ENCODE measurements at regions not wholly inside any gene's neighbourhood (a gene's known extent, or its start where the extent isn't known, plus 50 kb on each side); places are given as distances from the start of the nearest gene placed in this dataset.

DNA sequence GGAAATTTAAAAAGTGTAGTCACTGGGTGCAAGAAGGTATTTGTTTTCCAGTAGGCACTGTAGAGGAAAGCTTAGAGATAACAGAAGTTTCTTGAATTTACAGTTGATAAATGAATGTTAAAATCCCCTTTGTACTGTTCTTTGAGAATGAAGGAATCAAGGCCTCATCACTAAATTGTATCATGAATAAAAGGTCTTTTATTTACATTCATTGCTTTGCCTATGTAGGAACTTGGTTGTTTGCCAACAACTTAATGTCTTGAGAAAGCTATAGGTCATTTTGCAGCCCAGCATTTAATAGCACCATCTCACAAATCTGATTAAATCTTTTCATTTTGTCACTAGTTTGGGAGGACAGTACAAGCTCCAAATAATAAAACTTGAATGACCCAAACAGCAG lies 213.9 kb upstream of the ITGA4 start:
- DNase-seq (ENCODE audit: low read depth): no peak

DNA sequence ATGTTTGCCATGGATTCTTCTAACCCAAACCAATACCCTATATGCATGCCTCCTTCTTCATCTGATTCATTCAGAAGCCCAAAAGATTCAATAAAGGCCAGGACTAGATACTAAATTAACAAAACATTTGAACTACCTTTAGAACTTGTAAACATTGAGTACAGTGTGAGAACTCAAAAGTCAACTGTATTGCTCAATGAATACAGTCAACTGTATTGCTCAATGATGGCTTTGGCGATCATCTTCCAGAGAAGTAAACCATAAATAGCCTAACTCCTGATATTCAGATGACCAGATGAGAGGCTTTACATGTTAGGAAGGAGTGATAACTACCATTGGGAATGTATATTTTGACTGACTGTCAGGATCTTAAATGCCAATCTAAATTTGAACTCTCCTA lies 206.5 kb upstream of the ITGA4 start:
- no peak for DNase-seq (ENCODE audit: low read depth)

DNA sequence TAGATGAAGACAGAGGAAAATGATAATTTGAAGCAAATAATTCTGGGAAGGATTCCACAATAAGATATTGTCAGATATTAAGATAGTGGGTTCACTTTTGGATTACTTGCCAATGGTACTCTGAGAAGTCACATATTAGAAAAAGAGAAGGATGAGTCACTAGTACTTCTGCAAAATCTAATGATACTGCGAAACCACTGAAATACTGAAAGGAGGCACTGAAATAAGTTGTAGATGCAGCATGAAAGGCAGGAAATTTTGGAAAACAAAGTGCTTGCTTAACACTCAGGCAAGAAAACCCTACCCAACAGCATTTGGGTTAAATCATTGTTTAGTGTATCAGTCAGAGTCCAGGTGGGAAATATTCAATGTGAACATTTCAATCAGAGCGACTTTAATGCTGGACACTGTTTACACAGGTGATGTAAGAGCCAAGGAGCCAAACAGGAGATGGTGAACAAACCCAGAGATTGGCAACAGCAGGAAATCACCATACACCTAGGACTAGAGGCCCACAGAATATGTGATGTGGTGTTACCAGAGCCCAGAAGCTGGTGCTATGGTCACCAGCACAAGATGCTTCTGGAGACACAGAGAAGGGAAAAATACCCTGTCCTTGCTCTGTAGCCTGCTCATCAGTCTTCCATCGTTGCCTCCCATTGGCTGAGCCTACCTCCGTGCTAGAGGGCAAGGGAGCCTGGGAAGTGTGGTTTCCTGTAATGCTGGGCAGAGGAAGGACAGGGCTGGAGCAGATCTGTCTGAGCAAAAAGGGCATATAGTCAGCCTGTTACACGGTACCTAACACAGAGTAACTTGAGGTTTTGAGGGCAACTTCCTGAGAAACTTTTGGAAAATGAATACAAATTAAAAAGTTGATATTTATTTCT lies 204.7 kb upstream of the ITGA4 start:
- DNase-seq (ENCODE audit: low read depth): no peak

DNA sequence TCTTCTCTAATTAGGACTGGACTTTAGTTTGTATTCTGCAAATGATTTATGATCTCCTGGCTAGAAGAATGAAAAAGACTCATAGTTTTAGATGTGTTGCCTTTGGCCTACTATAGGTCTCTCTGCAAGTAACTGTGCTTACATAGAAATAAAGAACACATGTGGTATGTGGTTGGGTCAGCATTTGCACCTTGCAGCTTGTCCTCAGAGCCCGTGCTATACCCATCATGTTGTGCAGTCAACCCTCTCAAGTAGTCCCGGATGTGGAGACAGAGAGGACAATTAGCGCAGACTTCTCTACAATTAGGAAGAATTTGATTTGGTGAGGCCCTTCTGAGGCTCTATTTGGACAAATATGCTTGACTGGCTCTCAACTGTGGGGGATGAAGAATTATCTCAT lies 203.7 kb upstream of the ITGA4 start:
- DNase-seq (ENCODE audit: low read depth): no peak

DNA sequence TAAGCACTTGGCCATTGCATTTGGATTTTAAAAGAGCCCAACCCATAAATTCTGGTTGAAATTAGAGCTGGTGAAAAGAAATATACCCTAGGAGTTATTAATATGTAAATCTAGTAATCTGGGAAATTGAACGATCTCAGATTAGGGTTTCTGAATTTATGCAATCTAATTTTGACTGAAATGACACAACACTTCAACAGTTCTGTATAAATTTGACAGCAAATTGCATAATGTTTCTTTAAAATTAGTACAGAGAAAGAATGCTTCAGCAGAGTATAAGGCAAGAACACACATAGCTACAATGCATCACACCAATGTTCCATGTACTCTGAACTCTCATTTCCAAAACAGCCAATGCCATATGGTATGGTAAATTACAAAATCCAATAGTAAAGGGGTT lies 201.5 kb upstream of the ITGA4 start:
- no peak for DNase-seq (ENCODE audit: low read depth)

DNA sequence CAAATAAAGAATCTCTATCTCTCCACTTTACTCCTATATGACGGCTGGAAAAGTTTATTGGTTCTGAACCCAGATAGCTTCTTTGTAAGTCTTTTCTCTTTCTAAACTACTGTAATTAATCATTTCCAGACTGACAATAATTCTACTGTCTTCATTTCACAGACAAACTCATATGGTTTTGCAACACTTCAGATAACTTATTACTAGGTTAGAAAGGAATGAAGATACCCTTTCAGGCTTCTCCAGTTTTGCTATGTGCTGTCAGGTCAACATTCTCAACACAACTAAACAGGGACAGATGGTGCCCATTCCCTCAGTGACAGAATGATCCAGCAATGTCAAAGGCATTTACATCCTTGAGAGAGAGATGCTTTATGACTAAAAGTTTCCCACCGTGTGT lies 198.5 kb upstream of the ITGA4 start:
- no peak for DNase-seq (ENCODE audit: low read depth)

DNA sequence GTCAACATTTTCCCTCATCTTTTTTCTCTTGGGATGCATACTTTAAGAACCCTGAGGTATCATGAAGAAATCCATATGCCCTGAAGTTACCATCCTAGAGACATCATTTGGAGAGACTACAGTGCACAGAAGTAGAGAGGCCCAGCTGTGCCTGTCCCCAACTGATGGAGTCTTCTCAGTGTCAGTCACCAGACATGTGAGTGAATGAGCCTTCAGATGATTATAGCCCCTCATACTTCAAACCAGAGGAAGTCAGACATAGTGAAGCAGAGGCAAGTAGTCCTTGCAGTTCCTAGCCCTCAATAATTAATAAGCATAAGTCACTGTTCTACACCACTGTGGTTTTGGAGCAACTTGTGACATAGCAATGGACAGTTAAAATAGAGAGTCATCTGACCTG lies 194.4 kb upstream of the ITGA4 start:
- no peak for DNase-seq (ENCODE audit: low read depth)

DNA sequence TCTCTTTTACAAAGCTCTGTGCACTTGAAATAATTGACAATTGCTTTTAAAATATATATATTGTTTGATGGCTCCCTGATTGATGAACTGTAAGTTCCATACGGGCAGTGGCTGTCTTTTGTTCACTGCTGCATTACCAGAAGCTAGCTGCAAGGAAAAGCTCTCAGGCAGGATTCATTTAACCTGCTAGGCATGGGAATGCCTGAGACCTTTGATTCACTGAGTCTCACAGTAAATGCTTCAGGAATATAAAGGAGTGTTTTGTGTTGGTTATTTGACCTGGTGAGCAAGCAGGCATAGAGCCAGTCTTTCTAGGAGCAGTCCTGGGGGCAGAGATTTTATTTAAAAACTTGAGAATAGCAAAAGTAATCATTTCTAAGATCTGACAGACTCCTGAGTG lies 193.2 kb upstream of the ITGA4 start:
- no peak for DNase-seq (ENCODE audit: low read depth)

DNA sequence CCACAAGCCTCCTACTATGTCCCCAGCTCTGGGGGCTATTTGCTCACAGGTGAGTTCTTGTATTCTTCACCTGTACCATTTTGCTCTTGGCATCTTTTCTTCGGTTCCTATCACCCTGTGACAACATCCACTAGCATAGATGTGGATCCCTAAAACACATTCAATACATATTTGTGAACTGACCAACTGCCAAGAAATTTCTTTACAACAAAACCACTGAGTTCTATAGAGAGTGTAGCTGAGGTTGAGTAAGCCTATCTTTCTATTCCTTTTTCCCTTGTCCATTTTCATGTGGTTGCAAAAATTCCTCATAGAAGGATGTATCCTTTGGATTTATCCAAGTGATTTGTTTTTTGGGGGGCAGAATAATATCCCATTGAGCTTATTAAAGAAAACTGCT lies 192.7 kb upstream of the ITGA4 start:
- DNase-seq (ENCODE audit: low read depth): no peak

DNA sequence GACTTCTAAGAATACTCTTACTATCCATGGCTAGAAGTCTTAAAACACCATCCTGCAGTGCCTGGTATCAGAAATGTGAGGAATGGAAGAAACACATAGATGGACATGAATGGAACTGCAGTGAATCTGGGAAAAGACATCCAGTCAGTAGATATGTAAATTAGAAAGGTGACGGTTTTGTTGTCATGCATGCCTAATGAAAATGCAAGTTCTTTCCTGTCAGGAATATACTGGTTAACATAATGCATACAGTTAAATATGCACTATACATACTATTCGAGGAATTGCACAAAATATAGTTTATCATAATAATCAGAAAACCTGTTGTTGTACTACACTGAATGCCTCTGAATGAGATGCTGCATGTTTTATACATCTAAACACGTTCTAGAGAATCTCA lies 190.6 kb upstream of the ITGA4 start:
- no peak for DNase-seq (ENCODE audit: low read depth)

DNA sequence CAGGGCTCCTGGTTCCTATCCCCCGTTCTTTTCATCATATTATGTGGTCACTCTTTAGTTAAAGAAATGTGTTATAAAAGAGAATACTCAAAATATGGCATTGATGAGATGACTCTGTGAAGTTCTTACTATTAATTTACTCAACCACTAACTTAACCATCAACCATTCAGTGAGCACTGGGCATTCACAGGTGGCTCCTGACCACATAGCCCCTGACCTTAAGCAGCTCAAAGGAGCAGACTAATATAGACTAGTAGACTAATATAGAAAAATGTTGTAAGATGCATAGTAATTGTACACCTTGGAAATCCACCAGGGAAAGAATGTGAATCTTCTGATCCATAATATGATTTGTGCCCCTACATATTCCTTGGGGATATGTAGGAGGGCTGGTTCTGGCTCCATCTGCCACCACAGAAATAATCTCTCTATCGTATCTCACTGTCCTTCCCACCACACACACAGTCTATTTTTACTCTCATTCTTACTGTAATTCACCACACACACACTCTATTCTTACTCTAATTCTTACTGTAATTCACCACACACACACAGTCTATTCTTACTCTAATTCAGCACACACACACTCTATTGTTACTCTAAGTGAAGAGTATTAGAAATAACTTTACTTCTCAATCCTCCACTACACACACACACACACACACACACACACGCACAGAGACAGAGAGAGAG lies 188.9 kb upstream of the ITGA4 start:
- no peak for DNase-seq (ENCODE audit: low read depth)

DNA sequence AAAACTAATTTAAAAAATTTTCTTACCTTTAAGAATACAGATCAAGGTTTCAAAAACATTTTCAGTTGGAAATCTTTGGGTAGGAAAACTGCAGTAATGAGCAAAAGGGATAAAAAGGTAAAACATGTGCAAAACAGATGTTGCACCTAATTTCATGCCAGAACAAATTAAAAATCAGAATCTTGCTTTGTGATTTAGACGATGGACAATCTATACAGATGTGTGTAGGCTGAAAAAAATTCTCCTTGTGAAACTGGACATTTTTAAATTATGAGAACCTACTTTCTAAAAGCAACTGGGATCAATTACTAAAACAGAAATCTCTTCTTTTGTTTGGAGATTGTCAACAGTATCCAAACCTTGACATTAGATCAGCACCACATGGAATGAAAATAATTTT lies 183.2 kb upstream of the ITGA4 start:
- DNase-seq (ENCODE audit: low read depth): no peak

DNA sequence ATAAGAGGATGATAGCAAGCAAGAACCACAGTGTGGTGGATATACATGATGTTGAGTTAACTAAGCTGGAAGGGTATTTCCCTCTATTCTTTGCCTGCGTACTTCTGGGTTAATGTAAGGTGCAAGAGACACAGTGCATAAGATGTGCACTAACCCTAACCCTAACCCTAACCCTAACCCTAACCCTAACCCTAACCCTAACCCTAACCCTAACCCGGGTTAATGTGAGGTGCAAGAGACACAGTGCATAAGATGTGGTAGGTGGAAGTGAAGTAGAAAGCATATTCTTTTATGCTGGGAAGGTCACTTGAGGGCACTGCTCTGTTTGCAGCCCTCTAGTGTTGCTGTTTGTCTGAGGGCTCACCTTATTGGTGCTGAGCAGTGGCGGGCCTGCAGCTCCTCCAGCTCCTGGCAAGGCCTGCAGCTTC lies 181.5 kb upstream of the ITGA4 start:
- no peak for DNase-seq (ENCODE audit: low read depth)

DNA sequence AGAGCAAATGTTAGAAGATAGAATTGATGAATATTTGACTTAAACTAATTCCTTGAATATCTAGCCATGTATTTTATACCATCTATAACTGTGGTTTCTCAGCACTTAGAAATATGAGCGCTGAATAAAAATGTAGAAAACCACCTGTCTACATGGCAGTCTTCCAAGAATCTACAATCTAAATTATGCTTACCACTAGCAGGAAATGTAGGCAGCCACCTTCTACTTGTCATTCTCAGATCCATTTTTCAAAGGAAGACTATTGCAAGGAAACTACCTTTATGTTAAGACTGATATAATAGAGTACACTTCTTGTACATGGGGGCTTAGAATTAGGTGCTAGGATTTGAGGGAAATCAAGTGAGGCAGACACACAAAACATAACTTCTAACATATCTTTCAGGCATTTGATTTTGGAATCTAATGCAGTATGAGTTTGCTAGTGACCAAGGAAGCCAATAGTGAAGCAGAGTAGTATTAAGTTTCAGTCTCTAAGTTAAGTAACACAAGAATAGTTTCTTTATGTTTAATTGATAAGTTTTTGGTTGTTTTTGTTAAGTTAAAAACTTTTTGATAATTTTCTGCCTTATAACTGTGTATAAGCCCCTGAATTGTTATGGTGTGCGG lies 175.9 kb upstream of the ITGA4 start:
- no peak for DNase-seq (ENCODE audit: low read depth)

DNA sequence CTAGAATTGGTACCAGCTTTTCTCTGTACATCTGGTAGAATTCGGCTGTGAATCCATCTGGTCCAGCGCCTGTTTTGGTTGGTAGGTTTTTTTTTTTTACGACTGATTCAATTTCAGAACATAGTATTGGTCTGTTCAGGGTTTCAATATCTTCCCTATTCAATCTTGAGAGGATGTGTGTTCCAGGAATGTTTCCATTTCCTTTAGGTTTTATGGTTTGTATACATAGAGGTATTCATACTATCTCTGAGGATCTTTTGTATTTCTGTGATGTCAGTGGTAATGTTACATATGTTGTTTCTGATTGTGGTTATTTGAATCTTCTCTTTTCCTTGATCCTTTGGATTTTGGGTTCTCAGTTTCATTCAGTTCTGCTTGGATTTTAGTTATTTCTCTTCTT lies 172.1 kb upstream of the ITGA4 start:
- DNase-seq (ENCODE audit: low read depth): no peak

DNA sequence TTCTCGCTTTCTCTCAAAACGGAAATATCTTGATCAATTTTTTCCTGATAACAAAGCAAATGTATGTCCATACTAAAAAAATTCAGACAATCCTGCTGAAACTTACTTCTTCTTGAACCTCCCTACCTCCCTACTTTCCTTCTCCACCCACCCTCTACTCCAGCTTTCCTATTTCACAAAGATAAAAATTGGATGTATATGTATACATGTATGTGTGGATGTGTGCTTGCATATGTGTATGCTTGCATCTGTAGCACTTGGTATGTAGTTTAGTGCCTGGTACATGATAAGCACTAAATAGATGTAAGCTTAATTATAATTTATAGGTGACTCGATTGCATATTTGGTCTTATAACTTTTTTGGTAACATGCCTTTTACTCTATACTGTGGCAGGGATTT lies 167.5 kb upstream of the ITGA4 start:
- no peak for DNase-seq (ENCODE audit: low read depth)

DNA sequence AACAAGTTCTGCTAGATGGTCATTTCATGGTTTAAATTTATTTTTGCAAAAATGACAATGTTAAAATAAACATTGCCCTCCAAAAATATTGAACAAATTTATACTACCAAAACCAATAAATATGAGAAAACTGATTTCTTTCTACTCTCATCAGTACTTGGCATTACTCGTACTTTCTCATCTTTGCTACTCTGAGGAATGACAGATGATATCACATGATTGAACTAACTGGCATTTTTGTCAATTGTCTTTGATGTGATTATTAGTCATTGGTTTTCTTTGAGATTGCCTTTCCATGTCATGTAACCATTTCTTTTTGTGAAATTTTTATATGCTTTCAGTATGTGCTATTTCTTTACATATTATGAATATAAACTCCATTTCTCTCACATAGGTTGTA lies 167.0 kb upstream of the ITGA4 start:
- DNase-seq (ENCODE audit: low read depth): no peak

DNA sequence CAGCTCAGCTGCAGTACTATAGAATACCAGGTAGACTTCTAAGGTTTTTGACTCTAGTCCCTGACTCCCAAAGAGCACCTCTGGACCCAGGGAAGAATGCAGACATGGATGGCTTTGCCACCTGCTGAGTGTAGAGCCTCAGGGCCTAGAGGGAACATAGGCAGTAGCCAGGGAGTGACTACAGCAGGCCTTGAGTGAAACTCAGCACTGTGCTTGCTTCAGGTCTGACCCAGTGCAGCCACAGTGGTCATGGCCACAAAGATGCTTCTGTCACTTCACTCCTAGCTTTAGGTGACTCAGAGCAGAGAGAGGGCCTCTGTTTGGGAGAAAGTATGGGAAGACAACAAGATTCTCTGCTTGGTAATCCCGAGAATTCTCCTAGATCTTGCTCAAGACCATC lies 162.2 kb upstream of the ITGA4 start:
- no peak for DNase-seq (ENCODE audit: low read depth)

DNA sequence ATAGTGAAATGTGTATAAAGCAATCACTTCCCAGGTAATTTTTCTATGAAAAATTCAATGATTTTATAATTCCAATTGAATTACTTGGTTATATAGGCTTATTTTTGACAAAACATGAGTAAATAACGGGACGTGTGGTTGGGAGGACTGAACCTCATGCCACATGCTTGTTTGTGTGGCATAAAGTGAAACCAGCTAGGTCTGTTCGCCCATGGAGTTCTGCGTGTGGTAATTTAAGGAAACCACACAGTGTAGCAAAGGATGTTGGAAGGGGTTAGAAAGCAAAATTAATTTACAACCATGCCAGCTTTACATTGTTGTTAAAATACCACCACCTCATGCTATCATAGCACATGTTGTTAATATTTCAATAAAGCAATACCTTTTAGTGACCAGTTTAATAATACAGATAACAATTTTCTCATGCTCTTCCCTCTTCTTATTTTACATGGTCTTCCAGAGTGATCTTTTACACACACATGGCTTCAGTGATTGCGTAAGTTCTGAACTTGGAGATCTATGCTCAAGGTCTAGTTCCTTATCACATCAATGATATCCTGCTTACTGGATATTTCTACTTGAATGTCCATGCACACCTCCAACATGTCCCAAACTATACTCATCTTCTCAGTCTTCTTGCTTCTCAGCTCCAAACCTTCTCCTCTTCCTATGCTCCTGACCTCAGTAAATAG lies 156.4 kb upstream of the ITGA4 start:
- no peak for DNase-seq (ENCODE audit: low read depth)

DNA sequence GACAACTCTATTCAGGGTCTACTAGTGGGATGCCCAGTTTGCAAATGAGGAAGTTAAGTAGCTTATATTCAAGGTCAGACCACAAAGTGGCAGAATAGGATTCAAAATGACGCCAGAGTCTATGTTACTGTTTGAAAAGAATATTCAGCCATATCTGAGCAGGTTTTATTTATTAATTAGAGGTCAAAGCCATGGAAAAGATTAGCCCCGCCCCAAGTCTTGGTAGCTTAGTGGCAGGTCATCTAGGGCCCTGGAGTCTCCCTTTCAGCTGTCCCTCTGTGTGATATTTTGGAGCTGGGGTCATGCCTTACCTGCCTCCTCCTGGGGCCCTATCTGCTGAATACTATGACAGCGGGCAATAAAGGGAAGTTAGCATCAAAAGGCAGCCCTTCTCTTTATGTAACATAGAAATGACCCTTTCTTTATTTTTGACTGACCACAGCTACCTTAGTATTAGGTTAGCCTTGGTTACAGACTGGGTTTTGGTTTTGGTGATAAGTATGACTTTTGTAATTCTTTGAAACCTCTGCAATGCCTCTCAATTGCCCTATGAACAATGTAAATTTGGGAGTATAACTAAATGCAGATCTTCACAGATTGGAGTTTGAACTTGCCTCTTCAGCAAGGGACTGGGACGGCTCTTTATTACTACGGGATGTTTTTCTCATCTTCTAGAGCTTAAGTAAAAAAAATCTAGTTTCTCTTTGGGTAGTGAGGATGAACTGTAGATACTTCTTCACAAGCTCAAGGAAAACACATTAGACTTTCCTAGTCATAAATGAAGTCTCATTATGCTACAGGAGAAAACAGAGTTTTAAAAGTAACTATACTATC lies 153.0 kb upstream of the ITGA4 start:
- DNase-seq (ENCODE audit: low read depth): no peak

DNA sequence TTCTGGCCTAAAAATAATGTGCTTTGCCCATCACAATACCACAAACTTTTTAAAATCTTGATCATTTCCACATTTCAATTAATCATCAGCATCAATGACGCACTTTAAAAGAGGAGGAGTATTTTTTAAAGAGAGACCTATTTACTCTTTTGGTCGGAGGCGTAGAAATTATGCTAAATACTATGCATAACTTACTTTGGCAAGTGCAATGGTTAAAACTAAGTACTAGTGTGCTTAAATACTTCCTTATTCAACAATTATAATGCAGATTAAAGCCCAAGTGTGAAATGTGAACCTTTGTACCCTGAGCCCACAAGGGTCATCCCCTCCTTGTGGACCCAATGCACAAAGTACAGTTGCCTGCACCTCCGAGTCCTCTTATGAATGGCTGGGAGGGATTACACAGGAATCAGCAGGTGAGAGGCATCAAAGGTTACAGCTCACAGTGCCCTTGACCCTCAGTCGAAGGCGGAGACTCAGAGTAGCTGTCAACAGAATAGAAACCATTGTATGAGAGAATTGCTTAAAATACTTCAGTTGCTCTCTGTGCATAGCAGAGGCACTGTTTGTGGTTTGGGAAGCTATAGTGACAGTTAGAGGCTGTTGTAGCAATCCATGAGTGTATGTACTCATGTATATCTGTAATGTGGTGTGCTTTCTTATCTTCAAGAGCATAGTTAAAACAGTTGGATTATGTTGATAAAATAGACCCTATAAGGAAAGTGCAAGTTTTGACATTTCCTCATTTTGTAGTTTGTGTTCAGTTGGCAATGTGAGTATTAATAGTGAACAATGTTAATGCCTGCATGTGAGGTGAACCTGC lies 151.7 kb upstream of the ITGA4 start:
- DNase-seq (ENCODE audit: low read depth): peak; percentile 13

Measured in activated gamma-delta T cell treated with anti-CD3 and anti-CD28 coated beads, Interleukin-2, amount 50 U/mL, for 16 hours (primary cell).